HepG2 (cell line): ENCODE measurements at regions not wholly inside any gene's neighbourhood (a gene's known extent, or its start where the extent isn't known, plus 50 kb on each side); places are given as distances from the start of the nearest gene placed in this dataset.

ENCODE experiments used
- ATAC-seq: fragments of 200-7000 bp; cut with Tn5 transposase; 3 replicates; pipeline ENCODE4 v1.9.1; 2020; ENCODE audit warnings: mild to moderate bottlenecking, moderate library complexity
- BruUV-seq: library from RNA; stranded (reverse); fragments of 400-500 nt; replicated peaks from 2 replicates; lab custom pipeline; 2021; lab: Mats Ljungman, UMichigan
- CTCF ChIA-PET: fragments of 300-600 bp; formaldehyde crosslinking; extraction: SDS; loops from one replicate; lab custom pipeline; 2021; ENCODE audit warnings: low total read pairs, inconsistent platforms, low intra/inter-chr PET ratio; lab: Yijun Ruan, JAX
- POLR2A ChIA-PET: fragments of 350-600 bp; sonication (Branson Sonifier 250); formaldehyde crosslinking; loops from one replicate; lab custom pipeline; 2020; ENCODE audit warnings: antibody characterized with exemption, inconsistent platforms; lab: Yijun Ruan, JAX
- DNase-seq: peaks from one replicate; pipeline ENCODE4 v3.0.0-alpha.2; 2015; ENCODE audit warnings: low spot score
- FAIRE-seq: peaks from 3 replicates; lab custom pipeline; 2011; peaks lifted over from hg19 to GRCh38; lab: Jason Lieb, UNC
- H2AFZ ChIP-seq: one replicate; pipeline ENCODE4 v1.6.1; 2011; ENCODE audit warnings: low read length, inconsistent platforms
- H3K27ac ChIP-seq: fragments of 300-600 bp; 3 replicates; pipeline ENCODE4 v1.8.0; 2011; ENCODE audit warnings: mixed run types, mild to moderate bottlenecking, mixed read lengths, low read length, inconsistent platforms; ENCODE audit not compliant: insufficient read depth; ENCODE audit errors: extremely low read length
- H3K27me3 ChIP-seq, 2 experiments: fragments of 200-600 bp in 1 of 2; 2 replicates in 1 of 2; 3 replicates in 1 of 2; pipeline versions ENCODE4 v1.6.0 to v1.8.0; 2011; ENCODE audit warnings: low read length in 2 of 2, mild to moderate bottlenecking in 2 of 2, moderate library complexity in 2 of 2, inconsistent platforms in 1 of 2; ENCODE audit not compliant: insufficient read depth in 2 of 2, control insufficient read depth in 1 of 2
- H3K36me3 ChIP-seq, 2 experiments: fragments of 200-600 bp in 1 of 2; replicated peaks in 1 of 2; 2 replicates in 1 of 2; 3 replicates in 1 of 2; pipeline versions ENCODE4 v1.5.1 to v1.8.0; 2011; ENCODE audit warnings: low read length in 2 of 2, inconsistent platforms in 1 of 2; ENCODE audit not compliant: insufficient read depth in 2 of 2, control insufficient read depth in 1 of 2
- H3K4me1 ChIP-seq: 2 replicates; pipeline ENCODE4 v1.5.1; 2012; ENCODE audit warnings: low read length, inconsistent platforms; ENCODE audit not compliant: insufficient read depth
- H3K4me2 ChIP-seq: 2 replicates; pipeline ENCODE4 v1.6.0; 2011; ENCODE audit warnings: low read depth, low read length, inconsistent platforms
- H3K4me3 ChIP-seq, 3 experiments: fragments of 200-600 bp in 1 of 3; sonication (generic), shearing (Covaris generic) in 1 of 3; replicated peaks in 1 of 3; 2 replicates each; pipeline ENCODE4 v1.5.1; 2011 to 2016; ENCODE audit warnings: low read length in 3 of 3, inconsistent platforms in 2 of 3, low read depth in 2 of 3, mild to moderate bottlenecking in 2 of 3, control low read depth in 1 of 3, mixed read lengths in 1 of 3; ENCODE audit not compliant: insufficient read depth in 1 of 3
- H3K79me2 ChIP-seq: one replicate; pipeline ENCODE4 v1.6.1; 2011; ENCODE audit warnings: low read length, inconsistent platforms; ENCODE audit not compliant: insufficient read depth
- H3K9ac ChIP-seq: 2 replicates; pipeline ENCODE4 v1.6.0; 2011; ENCODE audit warnings: mild to moderate bottlenecking, low read depth, low read length, inconsistent platforms; ENCODE audit not compliant: insufficient read depth
- H3K9me3 ChIP-seq: 2 replicates; pipeline ENCODE4 v1.5.1; 2012; ENCODE audit warnings: mild to moderate bottlenecking, low read length
- H4K20me1 ChIP-seq: 2 replicates; pipeline ENCODE4 v1.6.0; 2011; ENCODE audit warnings: inconsistent platforms, mild to moderate bottlenecking, low read length, moderate library complexity; ENCODE audit not compliant: insufficient read depth
- ATF7-NPFF ChIP-seq: sonication (generic); formaldehyde crosslinking; IDR thresholded peaks from 2 replicates; pipeline ENCODE4 v1.8.1; 2023; ENCODE audit warnings: mild to moderate bottlenecking, low read depth, missing genetic modification reagents, moderate library complexity
- DNMT3B ChIP-seq: conservative IDR thresholded peaks from 2 replicates; pipeline ENCODE4 v1.6.1; 2016; ENCODE audit warnings: missing biosample characterization, control low read depth
- GATAD2A ChIP-seq: IDR thresholded peaks from 2 replicates; pipeline ENCODE4 v1.6.1; 2016
- KAT2B ChIP-seq: fragments of 150-350 bp; IDR thresholded peaks from 2 replicates; pipeline ENCODE4 v1.6.1; 2014; ENCODE audit warnings: low read depth, low read length, borderline replicate concordance
- MTA3 ChIP-seq: sonication (generic); formaldehyde crosslinking; IDR thresholded peaks from 2 replicates; pipeline ENCODE4 v1.4.0; 2020; ENCODE audit warnings: missing genetic modification reagents
- SAFB2 ChIP-seq: sonication (generic); formaldehyde crosslinking; IDR thresholded peaks from 2 replicates; pipeline ENCODE4 v1.5.1; 2020; ENCODE audit warnings: missing genetic modification reagents, low read depth, mild to moderate bottlenecking, borderline replicate concordance
- SMARCC2 ChIP-seq: fragments of 450-650 bp; IDR thresholded peaks from 2 replicates; pipeline ENCODE4 v1.6.1; 2017; ENCODE audit warnings: antibody characterized with exemption, mild to moderate bottlenecking
- SMARCE1 ChIP-seq: fragments of 450-650 bp; IDR thresholded peaks from 2 replicates; pipeline ENCODE4 v1.6.1; 2017; ENCODE audit warnings: borderline replicate concordance
- SYNCRIP ChIP-seq: fragments of 200-400 bp; formaldehyde crosslinking; IDR thresholded peaks from 2 replicates; pipeline ENCODE4 v1.6.1; 2018; ENCODE audit warnings: mild to moderate bottlenecking, low read depth, low read length; ENCODE audit not compliant: insufficient read depth
- ZBTB1 ChIP-seq: sonication (generic); formaldehyde crosslinking; IDR thresholded peaks from 2 replicates; pipeline ENCODE4 v1.4.0; 2020; ENCODE audit warnings: missing genetic modification reagents, borderline replicate concordance
- ZC3H4 ChIP-seq: sonication (generic); formaldehyde crosslinking; IDR thresholded peaks from 2 replicates; pipeline ENCODE4 v1.4.0; 2020; ENCODE audit warnings: missing genetic modification reagents, borderline replicate concordance
- ZNF354B ChIP-seq: sonication (generic); formaldehyde crosslinking; IDR thresholded peaks from 2 replicates; pipeline ENCODE4 v1.8.0; 2022; ENCODE audit warnings: mild to moderate bottlenecking, missing genetic modification reagents
- ZNF788 ChIP-seq: sonication (generic); formaldehyde crosslinking; IDR thresholded peaks from 2 replicates; pipeline ENCODE4 v1.5.0; 2020; ENCODE audit warnings: mild to moderate bottlenecking, missing genetic modification reagents, borderline replicate concordance
- ZNF850 ChIP-seq: sonication (generic); formaldehyde crosslinking; conservative IDR thresholded peaks from 2 replicates; pipeline ENCODE4 v1.9.0; 2021; ENCODE audit warnings: mild to moderate bottlenecking, missing genetic modification reagents
- ZSCAN29 ChIP-seq: sonication (generic); formaldehyde crosslinking; conservative IDR thresholded peaks from 2 replicates; pipeline ENCODE4 v1.4.0; 2020; ENCODE audit warnings: mild to moderate bottlenecking, missing genetic modification reagents
- WGBS: methylation state at CpG from one replicate; pipeline ENCODE4 v1.1.6; 2017; ENCODE audit warnings: low lambda C conversion rate; 5-methylcytosine and 5-hydroxymethylcytosine counted together
- in situ Hi-C: cut with HindIII; loops from 2 replicates; pipeline ENCODE4 v1.10.0; 2017; ENCODE audit warnings: low pct_unique_long_range_greater_than_20kb; ENCODE audit not compliant: extremely low pct_ligation_motif_present
- intact Hi-C: fragments of 100-400 bp; cut with micrococcal nuclease; formaldehyde crosslinking; loops from one replicate; pipeline ENCODE4 v1.10.0; 2022; ENCODE audit not compliant: unreplicated experiment
- TF ChIP-seq, protein P1 (sequence below): sonication (generic); formaldehyde crosslinking; IDR thresholded peaks from 2 replicates; pipeline ENCODE4 v1.4.0; 2020; ENCODE audit warnings: missing genetic modification reagents, borderline replicate concordance

DNA sequence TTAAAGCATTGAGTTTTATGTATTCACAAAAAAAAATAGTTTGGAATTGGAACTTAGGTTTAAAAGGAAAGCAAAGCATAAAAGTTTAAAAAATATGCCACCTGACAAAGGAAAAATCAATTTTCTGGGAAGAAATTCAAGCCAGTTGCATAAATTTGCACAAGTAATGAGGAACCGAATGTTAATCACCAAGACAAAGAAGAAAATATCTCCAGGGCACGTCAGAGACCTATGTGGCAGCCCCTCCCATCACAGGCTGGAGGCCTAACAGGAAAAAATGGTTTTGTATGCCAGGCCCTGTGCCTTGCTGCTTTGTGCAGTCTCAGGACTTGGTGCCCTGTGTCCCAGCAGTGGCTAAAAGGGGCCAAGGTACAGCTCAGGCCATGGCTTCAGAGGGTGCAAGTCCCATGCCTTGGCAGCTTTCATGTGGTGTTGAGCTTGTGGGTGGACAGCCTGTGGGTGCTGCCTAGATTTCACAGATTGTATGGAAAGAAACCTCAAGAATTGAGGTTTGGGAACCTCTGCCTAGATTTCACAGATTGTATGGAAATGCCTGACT is 767.2 kb upstream of the SLC10A2 start (continued):
- TF ChIP-seq ZSCAN29 (CRISPR knock-in tag): no peak
- TF ChIP-seq GATAD2A: no peak

DNA sequence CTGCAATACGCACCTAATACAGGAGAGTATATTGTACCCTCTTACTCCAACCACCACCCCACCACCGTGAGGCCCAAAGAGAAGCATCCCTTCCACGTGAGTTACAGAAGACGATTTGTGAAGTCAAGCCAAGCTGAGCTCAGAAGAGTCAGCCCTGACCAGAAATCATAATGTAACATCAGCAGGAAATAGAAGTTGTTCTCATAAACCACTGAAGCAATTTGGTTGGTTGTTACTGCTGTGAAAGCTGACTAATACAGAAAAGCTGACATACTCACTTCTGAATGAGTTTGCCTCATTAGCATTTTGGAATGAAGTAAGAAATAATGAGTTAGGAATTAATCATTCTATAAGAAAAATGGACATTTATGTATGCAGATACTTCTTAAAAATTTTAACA is 749.4 kb upstream of the SLC10A2 start:
- Histone ChIP-seq H3K27me3 (no peaks in the 10 kb centered on the region), H3K4me3 (no peak overlapping the region), H3K4me2 (no peak overlapping the region), H3K36me3 (no peaks in the 10 kb centered on the region), H3K27ac (no peak overlapping the region), H3K79me2 (no peaks in the 10 kb centered on the region), H3K9me3 (peaks cover 73% of the 10 kb centered on the region), H4K20me1 (no peaks in the 10 kb centered on the region), H3K4me1 (no peaks in the 10 kb centered on the region), H2AFZ (no peak overlapping the region), H3K9ac (no peak overlapping the region)
- DNase-seq: no peak
- BruUV-seq: no TSS peak
- TF ChIP-seq SYNCRIP: no peak
- TF ChIP-seq SMARCC2: no peak
- TF ChIP-seq SMARCE1: no peak
- TF ChIP-seq MTA3 (CRISPR knock-in tag): no peak
- TF ChIP-seq, protein P1, sequence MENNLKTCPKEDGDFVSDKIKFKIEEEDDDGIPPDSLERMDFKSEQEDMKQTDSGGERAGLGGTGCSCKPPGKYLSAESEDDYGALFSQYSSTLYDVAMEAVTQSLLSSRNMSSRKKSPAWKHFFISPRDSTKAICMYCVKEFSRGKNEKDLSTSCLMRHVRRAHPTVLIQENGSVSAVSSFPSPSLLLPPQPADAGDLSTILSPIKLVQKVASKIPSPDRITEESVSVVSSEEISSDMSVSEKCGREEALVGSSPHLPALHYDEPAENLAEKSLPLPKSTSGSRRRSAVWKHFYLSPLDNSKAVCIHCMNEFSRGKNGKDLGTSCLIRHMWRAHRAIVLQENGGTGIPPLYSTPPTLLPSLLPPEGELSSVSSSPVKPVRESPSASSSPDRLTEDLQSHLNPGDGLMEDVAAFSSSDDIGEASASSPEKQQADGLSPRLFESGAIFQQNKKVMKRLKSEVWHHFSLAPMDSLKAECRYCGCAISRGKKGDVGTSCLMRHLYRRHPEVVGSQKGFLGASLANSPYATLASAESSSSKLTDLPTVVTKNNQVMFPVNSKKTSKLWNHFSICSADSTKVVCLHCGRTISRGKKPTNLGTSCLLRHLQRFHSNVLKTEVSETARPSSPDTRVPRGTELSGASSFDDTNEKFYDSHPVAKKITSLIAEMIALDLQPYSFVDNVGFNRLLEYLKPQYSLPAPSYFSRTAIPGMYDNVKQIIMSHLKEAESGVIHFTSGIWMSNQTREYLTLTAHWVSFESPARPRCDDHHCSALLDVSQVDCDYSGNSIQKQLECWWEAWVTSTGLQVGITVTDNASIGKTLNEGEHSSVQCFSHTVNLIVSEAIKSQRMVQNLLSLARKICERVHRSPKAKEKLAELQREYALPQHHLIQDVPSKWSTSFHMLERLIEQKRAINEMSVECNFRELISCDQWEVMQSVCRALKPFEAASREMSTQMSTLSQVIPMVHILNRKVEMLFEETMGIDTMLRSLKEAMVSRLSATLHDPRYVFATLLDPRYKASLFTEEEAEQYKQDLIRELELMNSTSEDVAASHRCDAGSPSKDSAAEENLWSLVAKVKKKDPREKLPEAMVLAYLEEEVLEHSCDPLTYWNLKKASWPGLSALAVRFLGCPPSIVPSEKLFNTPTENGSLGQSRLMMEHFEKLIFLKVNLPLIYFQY (CRISPR knock-in tag): no peak
- no peak for TF ChIP-seq ZNF788 (CRISPR knock-in tag)
- TF ChIP-seq ZBTB1 (CRISPR knock-in tag): no peak
- no peak for TF ChIP-seq ATF7-NPFF (CRISPR knock-in tag)
- no peak for TF ChIP-seq DNMT3B
- no peak for TF ChIP-seq KAT2B
- no peak for TF ChIP-seq SAFB2
- no peak for TF ChIP-seq ZNF354B
- TF ChIP-seq ZC3H4 (CRISPR knock-in tag): no peak
- TF ChIP-seq ZNF850 (CRISPR knock-in tag): no peak
- 3% methylated on average over 3 of the region's 4 CpGs for WGBS
- ChIA-PET CTCF (no interaction called here), POLR2A (no interaction called here)
- ATAC-seq: no peak
- intact Hi-C loops: no loop called here
- FAIRE-seq: no peak
- in situ Hi-C loops: no loop called here
